K562 (cell line): ENCODE measurements at regions not wholly inside any gene's neighbourhood (a gene's known extent, or its start where the extent isn't known, plus 50 kb on each side); places are given as distances from the start of the nearest gene placed in this dataset.

Source experiments
- ATAC-seq: fragments of 200-7000 bp; cut with Tn5 transposase; 3 replicates; pipeline ENCODE4 v1.9.1; 2020; ENCODE audit warnings: moderate library complexity
- BruUV-seq: library from RNA; stranded (reverse); fragments of 400-500 nt; replicated peaks from 2 replicates; lab custom pipeline; 2021; lab: Mats Ljungman, UMichigan
- CTCF ChIA-PET: fragments of 300-600 bp; formaldehyde crosslinking; extraction: SDS; loops from one replicate; lab custom pipeline; 2021; ENCODE audit warnings: low intra/inter-chr PET ratio; lab: Yijun Ruan, JAX
- POLR2A ChIA-PET: fragments of 300-600, 350-650 bp; sonication (Branson Sonifier 250); formaldehyde crosslinking; extraction: SDS; loops from one replicate; lab custom pipeline; 2021; ENCODE audit warnings: antibody characterized with exemption, inconsistent platforms; lab: Yijun Ruan, JAX
- DNase-seq, 4 experiments: peaks; one replicate each; pipeline versions ENCODE4 v3.0.0 to v3.0.0-alpha.2; 2011 to 2018; ENCODE audit warnings: low spot score in 3 of 4, mixed read lengths in 3 of 4; ENCODE audit errors: extremely low read depth in 1 of 4
- FAIRE-seq: peaks from 2 replicates; lab custom pipeline; 2011; peaks lifted over from hg19 to GRCh38; lab: Jason Lieb, UNC
- H2AFZ ChIP-seq: 2 replicates; pipeline ENCODE4 v1.6.0; 2011; ENCODE audit warnings: low read depth, low read length, control low read depth, inconsistent platforms
- H3K27ac ChIP-seq: fragments of 200-600 bp; 3 replicates; pipeline ENCODE4 v1.8.0; 2011; ENCODE audit warnings: low read depth, mild to moderate bottlenecking, control low read depth, inconsistent platforms, low read length, moderate library complexity, mixed read lengths; ENCODE audit errors: extremely low read depth
- H3K27me3 ChIP-seq, 2 experiments: fragments of 300-600 bp in 1 of 2; 2 replicates in 1 of 2; 3 replicates in 1 of 2; pipeline versions ENCODE4 v1.6.0 to v1.8.0; 2011; ENCODE audit warnings: inconsistent platforms in 2 of 2, low read length in 2 of 2, mild to moderate bottlenecking in 1 of 2, mixed read lengths in 1 of 2, moderate library complexity in 1 of 2; ENCODE audit not compliant: control insufficient read depth in 2 of 2, insufficient read depth in 2 of 2
- H3K36me3 ChIP-seq: fragments of 300-600 bp; 3 replicates; pipeline ENCODE4 v1.8.0; 2011; ENCODE audit warnings: mild to moderate bottlenecking, low read length, inconsistent platforms; ENCODE audit not compliant: control insufficient read depth, insufficient read depth
- H3K4me1 ChIP-seq, 2 experiments: fragments of 200-600 bp in 1 of 2; replicated peaks in 1 of 2; 2 replicates in 1 of 2; 3 replicates in 1 of 2; pipeline versions ENCODE4 v1.5.1 to v1.8.0; 2011; ENCODE audit warnings: inconsistent platforms in 2 of 2, low read length in 2 of 2, mild to moderate bottlenecking in 1 of 2, mixed read lengths in 1 of 2, moderate library complexity in 1 of 2; ENCODE audit not compliant: control insufficient read depth in 2 of 2, insufficient read depth in 2 of 2
- H3K4me2 ChIP-seq: 2 replicates; pipeline ENCODE4 v1.6.1; 2011; ENCODE audit warnings: low read length, control low read depth, inconsistent platforms, mixed read lengths; ENCODE audit not compliant: insufficient read depth
- H3K4me3 ChIP-seq: fragments of 200-600 bp; sonication (generic), shearing (Covaris generic); 2 replicates; pipeline ENCODE4 v1.5.1; 2016; ENCODE audit warnings: control low read depth, inconsistent platforms
- H3K79me2 ChIP-seq: fragments of 200-600 bp; 3 replicates; pipeline ENCODE4 v1.8.0; 2011; ENCODE audit warnings: low read length, inconsistent platforms; ENCODE audit not compliant: control insufficient read depth, insufficient read depth
- H3K9ac ChIP-seq, 2 experiments: 2 replicates each; pipeline versions ENCODE4 v1.6.0 to v1.6.1; 2011; ENCODE audit warnings: low read depth in 2 of 2, low read length in 2 of 2, control low read depth in 1 of 2, inconsistent platforms in 1 of 2, mild to moderate bottlenecking in 1 of 2, mixed read lengths in 1 of 2; ENCODE audit not compliant: insufficient read depth in 1 of 2
- H3K9me1 ChIP-seq: one replicate; pipeline ENCODE4 v1.6.0; 2011; ENCODE audit warnings: inconsistent platforms, mild to moderate bottlenecking, low read length, moderate library complexity; ENCODE audit not compliant: control insufficient read depth, insufficient read depth
- H3K9me3 ChIP-seq: replicated peaks from 2 replicates; pipeline ENCODE4 v1.5.1; 2011; ENCODE audit warnings: low read depth, low read length, inconsistent platforms; ENCODE audit not compliant: control insufficient read depth, insufficient read depth
- H4K20me1 ChIP-seq: replicated peaks from 2 replicates; pipeline ENCODE4 v1.6.1; 2011; ENCODE audit warnings: low read length, inconsistent platforms, mixed read lengths; ENCODE audit not compliant: control insufficient read depth, insufficient read depth
- BACH1 ChIP-seq: fragments of 200-800 bp; sonication (Bioruptor generic); IDR thresholded peaks from 2 replicates; pipeline ENCODE4 v1.6.1; 2016; ENCODE audit warnings: missing genetic modification characterization, missing compliant biosample characterization
- CAMTA2 ChIP-seq: fragments of 250-450 bp; sonication (Bioruptor Pico); conservative IDR thresholded peaks from 2 replicates; pipeline ENCODE4 v1.5.1; 2022
- CBFA2T2 ChIP-seq: fragments of 450-650 bp; conservative IDR thresholded peaks from 2 replicates; pipeline ENCODE4 v1.6.1; 2017; ENCODE audit warnings: mild to moderate bottlenecking
- CBFA2T3 ChIP-seq: fragments of 450-650 bp; IDR thresholded peaks from 2 replicates; pipeline ENCODE4 v1.6.1; 2017
- HDGF ChIP-seq: fragments of 450-650 bp; IDR thresholded peaks from 2 replicates; pipeline ENCODE4 v1.6.1; 2016
- IRF1 ChIP-seq: sonication (generic); formaldehyde crosslinking; IDR thresholded peaks from 2 replicates; pipeline ENCODE4 v1.8.0; 2022; ENCODE audit warnings: missing genetic modification reagents, mild to moderate bottlenecking, borderline replicate concordance
- NFRKB ChIP-seq: fragments of 450-650 bp; IDR thresholded peaks from 2 replicates; pipeline ENCODE4 v1.6.1; 2016; ENCODE audit warnings: low read depth
- RREB1 ChIP-seq: fragments of 250-450 bp; sonication (Bioruptor Pico); IDR thresholded peaks from 2 replicates; pipeline ENCODE4 v1.4.0; 2020
- SAFB2 ChIP-seq: fragments of 200-400 bp; formaldehyde crosslinking; IDR thresholded peaks from 2 replicates; pipeline ENCODE4 v1.6.1; 2018; ENCODE audit warnings: borderline replicate concordance, low read length, low read depth, moderate library complexity; ENCODE audit not compliant: severe bottlenecking
- SMAD2 ChIP-seq: fragments of 150-350 bp; IDR thresholded peaks from 2 replicates; pipeline ENCODE4 v1.6.1; 2014; ENCODE audit warnings: low read depth, mild to moderate bottlenecking, low read length
- TCF3 ChIP-seq: sonication (generic); formaldehyde crosslinking; IDR thresholded peaks from 2 replicates; pipeline ENCODE4 v1.4.0; 2020; ENCODE audit warnings: mild to moderate bottlenecking, missing genetic modification reagents
- ZNF518B ChIP-seq: fragments of 250-450 bp; sonication (Bioruptor Pico); IDR thresholded peaks from 2 replicates; pipeline ENCODE4 v1.5.0; 2021; ENCODE audit warnings: mild to moderate bottlenecking, moderate library complexity
- WGBS: fragments of 100-300 bp; shearing (Covaris generic); methylation state at CpG from one replicate; pipeline ENCODE4 v1.1.6; 2016; ENCODE audit warnings: low coverage, mixed read lengths; ENCODE audit not compliant: insufficient coverage; ENCODE audit errors: missing lambda C conversion rate; 5-methylcytosine and 5-hydroxymethylcytosine counted together
- in situ Hi-C: fragments of 300-500 bp; cut with MboI; formaldehyde crosslinking; loops from 4 replicates; pipeline ENCODE4 v1.15.0; 2018; ENCODE audit warnings: inconsistent platforms, mixed read lengths
- intact Hi-C: fragments of 100-400 bp; cut with micrococcal nuclease; formaldehyde crosslinking; loops from 2 replicates; pipeline ENCODE4 v1.14.2; 2022

- no peaks in the 10 kb centered on the region for H3K9me1 ChIP-seq
- ATAC-seq (peak; percentile 55), DNase-seq (no peak), FAIRE-seq (peak; percentile 49)
- no peaks in the 10 kb centered on the region for H3K79me2 ChIP-seq
- CTCF ChIA-PET, result no interaction called here
- peak overlapping the region; percentile 46; the same call in 2 of the 3 replicates for H3K27ac ChIP-seq
- H3K9me3 ChIP-seq, result no peaks in the 10 kb centered on the region; the same call in 1 of the 2 replicates
- 24% methylated on average over 9 of the region's 9 CpGs for WGBS
- H3K4me1 ChIP-seq, result peaks cover 4 to 41% of the 10 kb centered on the region in 2 experiments; a peak in 4 of 5 replicates
- no peaks in the 10 kb centered on the region for H3K27me3 ChIP-seq
- POLR2A ChIA-PET, result interaction anchor here (1.1 kb wide), 1 partner anchor 95 kb away, joined by 4 read pairs; no protein-coding TSS in a partner anchor
- no peaks in the 10 kb centered on the region for H3K36me3 ChIP-seq
- H3K9ac ChIP-seq, result 0 out of 4 replicates have a peak overlapping the region, but pooled peaks of 1 of the 2 experiments have one; percentile 3
- intact Hi-C loops, result no loop called here
- no peak overlapping the region for H3K4me3 ChIP-seq
- in situ Hi-C loops, result no loop called here
- H4K20me1 ChIP-seq, result no peaks in the 10 kb centered on the region
- H3K4me2 ChIP-seq, result 0 out of 2 replicates have a peak overlapping the region, but pooled peaks have one; percentile 4
- peak overlapping the region; percentile 82 for H2AFZ ChIP-seq
- no TSS peak for BruUV-seq
- 0 out of 2 replicates have a peak, but pooled peaks have one; percentile 51 for TF ChIP-seq RREB1 (CRISPR knock-in tag)
- no peak for TF ChIP-seq SAFB2
- TF ChIP-seq CBFA2T2, result peak; percentile 29; the same call in 1 of the 2 replicates
- peak; percentile 38 for TF ChIP-seq CBFA2T3
- TF ChIP-seq ZNF518B (CRISPR knock-in tag), result no peak
- no peak for TF ChIP-seq HDGF
- no peak for TF ChIP-seq SMAD2
- no peak for TF ChIP-seq IRF1 (CRISPR knock-in tag)
- TF ChIP-seq BACH1 (tag), result peak; percentile 3; the same call in 1 of the 2 replicates
- TF ChIP-seq CAMTA2 (CRISPR knock-in tag), result no peak
- TF ChIP-seq NFRKB, result 0 out of 2 replicates have a peak, but pooled peaks have one; percentile 14
- 0 out of 2 replicates have a peak, but pooled peaks have one; percentile 5 for TF ChIP-seq TCF3 (CRISPR knock-in tag)
Observed at GRCh38 chr21:35476621-35477395, 427.7 kb upstream of the RUNX1 start.
